PFSK-1 (cell line): ENCODE measurements at regions not wholly inside any gene's neighbourhood (a gene's known extent, or its start where the extent isn't known, plus 50 kb on each side); places are given as distances from the start of the nearest gene placed in this dataset.

Experiments used
- FOXP2 ChIP-seq: optimal IDR thresholded peaks from 2 replicates; pipeline ENCODE3; 2011; ENCODE audit warnings: borderline replicate concordance, control low read depth, inconsistent platforms; ENCODE audit not compliant: insufficient read depth; ENCODE audit errors: extremely low read length, extremely low read depth
- POLR2AphosphoS5 ChIP-seq: IDR thresholded peaks from 2 replicates; pipeline ENCODE4 v1.6.1; 2012; ENCODE audit warnings: low read depth, mild to moderate bottlenecking, control low read depth, low read length, moderate library complexity
- SIN3A ChIP-seq: IDR thresholded peaks from 2 replicates; pipeline ENCODE4 v1.6.1; 2012; ENCODE audit warnings: mild to moderate bottlenecking, low read length, moderate library complexity, borderline replicate concordance; ENCODE audit not compliant: insufficient read depth
- TAF1 ChIP-seq: IDR thresholded peaks from 2 replicates; pipeline ENCODE4 v1.6.1; 2012; ENCODE audit warnings: low read length, control low read depth, borderline replicate concordance; ENCODE audit not compliant: insufficient read depth
- TF ChIP-seq, protein P1 (sequence below), 2 experiments: IDR thresholded peaks; 2 replicates each; pipeline versions ENCODE4 v1.6.1 to v1.8.0; 2011 to 2012; ENCODE audit warnings: low read depth in 2 of 2, low read length in 2 of 2, control low read depth in 1 of 2, inconsistent platforms in 1 of 2, mild to moderate bottlenecking in 1 of 2, moderate library complexity in 1 of 2; ENCODE audit not compliant: insufficient read depth in 1 of 2

DNA sequence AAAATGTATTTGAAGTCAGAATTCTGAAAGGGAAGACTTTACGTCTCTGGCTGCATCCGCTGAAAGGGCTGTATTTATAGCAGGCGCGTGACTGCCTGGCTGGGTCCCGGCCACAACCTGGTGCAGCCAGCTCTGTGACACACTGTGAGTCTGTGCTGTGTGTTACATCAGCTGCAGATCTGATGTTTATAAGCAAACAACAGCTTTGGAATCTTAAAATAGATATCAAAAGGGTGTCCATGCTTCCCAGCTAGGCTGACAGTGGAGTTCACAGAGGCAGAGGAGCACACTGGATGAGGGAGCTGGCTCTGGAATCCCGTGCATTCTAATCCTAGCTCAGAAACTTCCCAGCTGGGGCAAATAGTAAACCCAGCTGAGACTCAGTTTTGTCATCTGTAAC, 433.4 kb upstream of the BRINP1 start:
- no peak for TF ChIP-seq POLR2AphosphoS5
- TF ChIP-seq, protein P1, sequence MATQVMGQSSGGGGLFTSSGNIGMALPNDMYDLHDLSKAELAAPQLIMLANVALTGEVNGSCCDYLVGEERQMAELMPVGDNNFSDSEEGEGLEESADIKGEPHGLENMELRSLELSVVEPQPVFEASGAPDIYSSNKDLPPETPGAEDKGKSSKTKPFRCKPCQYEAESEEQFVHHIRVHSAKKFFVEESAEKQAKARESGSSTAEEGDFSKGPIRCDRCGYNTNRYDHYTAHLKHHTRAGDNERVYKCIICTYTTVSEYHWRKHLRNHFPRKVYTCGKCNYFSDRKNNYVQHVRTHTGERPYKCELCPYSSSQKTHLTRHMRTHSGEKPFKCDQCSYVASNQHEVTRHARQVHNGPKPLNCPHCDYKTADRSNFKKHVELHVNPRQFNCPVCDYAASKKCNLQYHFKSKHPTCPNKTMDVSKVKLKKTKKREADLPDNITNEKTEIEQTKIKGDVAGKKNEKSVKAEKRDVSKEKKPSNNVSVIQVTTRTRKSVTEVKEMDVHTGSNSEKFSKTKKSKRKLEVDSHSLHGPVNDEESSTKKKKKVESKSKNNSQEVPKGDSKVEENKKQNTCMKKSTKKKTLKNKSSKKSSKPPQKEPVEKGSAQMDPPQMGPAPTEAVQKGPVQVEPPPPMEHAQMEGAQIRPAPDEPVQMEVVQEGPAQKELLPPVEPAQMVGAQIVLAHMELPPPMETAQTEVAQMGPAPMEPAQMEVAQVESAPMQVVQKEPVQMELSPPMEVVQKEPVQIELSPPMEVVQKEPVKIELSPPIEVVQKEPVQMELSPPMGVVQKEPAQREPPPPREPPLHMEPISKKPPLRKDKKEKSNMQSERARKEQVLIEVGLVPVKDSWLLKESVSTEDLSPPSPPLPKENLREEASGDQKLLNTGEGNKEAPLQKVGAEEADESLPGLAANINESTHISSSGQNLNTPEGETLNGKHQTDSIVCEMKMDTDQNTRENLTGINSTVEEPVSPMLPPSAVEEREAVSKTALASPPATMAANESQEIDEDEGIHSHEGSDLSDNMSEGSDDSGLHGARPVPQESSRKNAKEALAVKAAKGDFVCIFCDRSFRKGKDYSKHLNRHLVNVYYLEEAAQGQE (IDR thresholded peaks at IDR 0.05; ENCODE audit: insufficient read depth in 1 of 2, low read depth in 2 of 2, low read length in 2 of 2) = no peak
- TF ChIP-seq TAF1 = no peak
- no peak for TF ChIP-seq SIN3A
- TF ChIP-seq FOXP2 = no peak
